Fibroblast of the aortic adventitia (primary cell): ENCODE measurements at regions not wholly inside any gene's neighbourhood (a gene's known extent, or its start where the extent isn't known, plus 50 kb on each side); places are given as distances from the start of the nearest gene placed in this dataset.
"Not testable (repeated sequence)": the region's sequence is repeated elsewhere in the genome, so short reads cannot be mapped to it uniquely, and the experiment has no call there.

ENCODE experiments used
- DNase-seq: peaks from one replicate; pipeline ENCODE4 v3.0.0-alpha.2; 2010; ENCODE audit warnings: low read depth
- H3K4me3 ChIP-seq: 2 replicates; pipeline ENCODE4 v1.5.1; 2011; ENCODE audit warnings: low read depth, mild to moderate bottlenecking, control low read depth, low read length, moderate library complexity
- CTCF ChIP-seq: IDR thresholded peaks from 2 replicates; pipeline ENCODE4 v1.5.1; 2011; ENCODE audit warnings: mild to moderate bottlenecking, low read length, control low read depth, inconsistent platforms; ENCODE audit not compliant: insufficient read depth

GRCh38 chr19:34094960-34095359, 77.3 kb upstream of the LSM14A start:
- no peak for DNase-seq
- H3K4me3 ChIP-seq = no peak overlapping the region

GRCh38 chr19:34095411-34095810, 76.9 kb upstream of the LSM14A start:
- not testable (repeated sequence) for DNase-seq, H3K4me3 ChIP-seq

More at GRCh38 chr19:34094960-34095359, 77.3 kb upstream of the LSM14A start:
- TF ChIP-seq CTCF = no peak

GRCh38 chr19:34096020-34096915, 76.0 kb upstream of the LSM14A start:
- peak; percentile 51 for TF ChIP-seq CTCF

GRCh38 chr19:34104096-34104495, 68.2 kb upstream of the LSM14A start:
- no peak for DNase-seq
- no peak for TF ChIP-seq CTCF
- no peak overlapping the region for H3K4me3 ChIP-seq

More at GRCh38 chr19:34096020-34096915, 76.0 kb upstream of the LSM14A start:
- DNase-seq = peak; percentile 66
- no peak overlapping the region for H3K4me3 ChIP-seq

- H3K4me3 ChIP-seq = no peak overlapping the region
- DNase-seq = no peak
- no peak for TF ChIP-seq CTCF
These were observed 67.7 kb upstream of the LSM14A start for GRCh38 chr19:34104557-34104956.

GRCh38 chr19:34109596-34109995, 62.7 kb upstream of the LSM14A start:
- DNase-seq = no peak
- TF ChIP-seq CTCF = no peak
- no peak overlapping the region for H3K4me3 ChIP-seq

GRCh38 chr19:34118879-34119748, 53.2 kb upstream of the LSM14A start:
- H3K4me3 ChIP-seq = no peak overlapping the region
- no peak for DNase-seq
- TF ChIP-seq CTCF = no peak
